Body of pancreas (tissue), 4 donors: ENCODE measurements at regions not wholly inside any gene's neighbourhood (a gene's known extent, or its start where the extent isn't known, plus 50 kb on each side); places are given as distances from the start of the nearest gene placed in this dataset.

Experiments
- CTCF ChIP-seq, 7 experiments: fragments of 450-650 bp in 4 of 7; fragments of 200-600 bp in 3 of 7; sonication (generic) in 3 of 7; IDR thresholded peaks; one replicate each; pipeline ENCODE4 v1.5.1; 2016 to 2019; ENCODE audit warnings: antibody characterized with exemption in 7 of 7
- POLR2A ChIP-seq, 3 donors: fragments of 450-650 bp; IDR thresholded peaks; one replicate each; pipeline ENCODE4 v1.6.1; 2016; ENCODE audit warnings: antibody characterized with exemption in 3 of 3, mild to moderate bottlenecking in 2 of 3

GRCh38 chr10:7040681-7041080, 370.2 kb downstream of the SFMBT2 start:
- TF ChIP-seq CTCF (IDR thresholded peaks at IDR 0.05) (no peak), POLR2A (IDR thresholded peaks at IDR 0.05) (no peak)
